GM23338 (cell line): ENCODE measurements at regions not wholly inside any gene's neighbourhood (a gene's known extent, or its start where the extent isn't known, plus 50 kb on each side); places are given as distances from the start of the nearest gene placed in this dataset.

ENCODE experiments used
- ATAC-seq: fragments of 200-7000 bp; cut with Tn5 transposase; 3 replicates; pipeline ENCODE4 v1.9.1; 2020
- DNase-seq: peaks from one replicate; pipeline ENCODE4 v3.0.0-alpha.2; 2015; ENCODE audit warnings: low spot score
- H2AFZ ChIP-seq: fragments of 200-600 bp; sonication (generic); 2 replicates; pipeline ENCODE4 v1.8.0; 2016; ENCODE audit warnings: antibody characterized with exemption, mild to moderate bottlenecking, moderate library complexity
- H3F3A ChIP-seq: fragments of 200-600 bp; sonication (generic); replicated peaks from 2 replicates; pipeline ENCODE4 v1.8.0; 2017; ENCODE audit warnings: antibody characterized with exemption, mixed run types, low read depth
- H3K27ac ChIP-seq: fragments of 200-600 bp; sonication (generic); 2 replicates; pipeline ENCODE4 v1.6.1; 2016; ENCODE audit warnings: low read depth
- H3K27me3 ChIP-seq: fragments of 200-600 bp; sonication (generic); 2 replicates; pipeline ENCODE4 v1.8.0; 2016; ENCODE audit warnings: mild to moderate bottlenecking, mixed run types, moderate library complexity; ENCODE audit not compliant: insufficient read depth
- H3K36me3 ChIP-seq: fragments of 200-600 bp; sonication (generic); 2 replicates; pipeline ENCODE4 v1.8.0; 2016; ENCODE audit warnings: mild to moderate bottlenecking; ENCODE audit not compliant: insufficient read depth
- H3K4me1 ChIP-seq: fragments of 200-600 bp; sonication (generic); 2 replicates; pipeline ENCODE4 v1.8.0; 2016; ENCODE audit warnings: mild to moderate bottlenecking, moderate library complexity; ENCODE audit not compliant: insufficient read depth
- H3K4me2 ChIP-seq: fragments of 200-600 bp; sonication (generic); 2 replicates; pipeline ENCODE4 v1.7.1; 2017; ENCODE audit warnings: mixed run types
- H3K4me3 ChIP-seq: fragments of 200-600 bp; sonication (generic); 2 replicates; pipeline ENCODE4 v1.6.1; 2016; ENCODE audit warnings: mixed run types
- H3K79me2 ChIP-seq: fragments of 200-600 bp; sonication (generic); replicated peaks from 2 replicates; pipeline ENCODE4 v1.8.0; 2017; ENCODE audit warnings: mild to moderate bottlenecking; ENCODE audit not compliant: insufficient read depth
- H3K9me2 ChIP-seq: fragments of 200-600 bp; sonication (generic); 2 replicates; pipeline ENCODE4 v1.8.0; 2017; ENCODE audit not compliant: insufficient read depth
- H4K20me1 ChIP-seq: fragments of 200-600 bp; sonication (generic); replicated peaks from 2 replicates; pipeline ENCODE4 v1.8.0; 2017; ENCODE audit warnings: mild to moderate bottlenecking; ENCODE audit not compliant: insufficient read depth
- H3K27ac Mint-ChIP-seq: 2 replicates; pipeline ENCODE4 v1.8.0; 2020; ENCODE audit warnings: inconsistent platforms, mild to moderate bottlenecking, moderate library complexity, mixed read lengths
- H3K27me3 Mint-ChIP-seq: 3 replicates; pipeline ENCODE4 v1.8.0; 2022; ENCODE audit warnings: low read depth, mild to moderate bottlenecking, moderate library complexity, mixed read lengths, inconsistent platforms; ENCODE audit not compliant: insufficient read depth, poor library complexity
- H3K36me3 Mint-ChIP-seq: 3 replicates; pipeline ENCODE4 v1.8.0; 2021; ENCODE audit warnings: low read depth, mild to moderate bottlenecking, inconsistent platforms, moderate library complexity, mixed read lengths
- H3K4me1 Mint-ChIP-seq: 3 replicates; pipeline ENCODE4 v1.8.0; 2020; ENCODE audit warnings: mild to moderate bottlenecking, inconsistent platforms, mixed read lengths
- H3K4me3 Mint-ChIP-seq: 3 replicates; pipeline ENCODE4 v1.8.0; 2021; ENCODE audit warnings: moderate library complexity, mild to moderate bottlenecking, inconsistent platforms, mixed read lengths
- H3K9me3 Mint-ChIP-seq: 3 replicates; pipeline ENCODE4 v1.8.0; 2020; ENCODE audit warnings: moderate library complexity, mild to moderate bottlenecking, inconsistent platforms, mixed read lengths
- ZNF462 ChIP-seq: fragments of 250-450 bp; sonication (Bioruptor Pico); IDR thresholded peaks from 2 replicates; pipeline ENCODE4 v1.5.0; 2020; ENCODE audit warnings: mild to moderate bottlenecking, moderate library complexity

- H4K20me1 ChIP-seq = no peaks in the 10 kb centered on the region
- no peak overlapping the region for H3K4me2 ChIP-seq
- no peak for DNase-seq
Observed at GRCh38 chr11:122273476-122274191, 157.6 kb upstream of the BLID start.

More at GRCh38 chr11:122273476-122274191, 157.6 kb upstream of the BLID start:
- Histone ChIP-seq H3F3A (no peaks in the 10 kb centered on the region), H3K27me3 (no peaks in the 10 kb centered on the region), H3K36me3 (no peaks in the 10 kb centered on the region), H3K27ac (no peak overlapping the region), H3K79me2 (no peaks in the 10 kb centered on the region), H2AFZ (peak overlapping the region; percentile 91; the same call in 1 of the 2 replicates), H3K4me3 (no peak overlapping the region), H3K9me2 (no peaks in the 10 kb centered on the region; the same call in 1 of the 2 replicates), H3K4me1 (peaks cover 10% of the 10 kb centered on the region; the same call in 1 of the 2 replicates)
- no peak for ATAC-seq
- TF ChIP-seq ZNF462 (CRISPR knock-in tag) = no peak
- Mint-ChIP-seq H3K27me3 (peaks cover 1% of the 10 kb centered on the region), H3K4me3 (no peak overlapping the region), H3K27ac (no peak overlapping the region), H3K4me1 (peaks cover 18% of the 10 kb centered on the region; the same call in 2 of the 3 replicates), H3K36me3 (no peaks in the 10 kb centered on the region), H3K9me3 (no peaks in the 10 kb centered on the region)
